Colonic mucosa (tissue), 4 donors: ENCODE measurements at regions not wholly inside any gene's neighbourhood (a gene's known extent, or its start where the extent isn't known, plus 50 kb on each side); places are given as distances from the start of the nearest gene placed in this dataset.

Experiments
- DNase-seq: peaks from one replicate; pipeline ENCODE4 v3.0.0-alpha.2; 2020
- H3K27ac ChIP-seq: fragments of 200-600 bp; one replicate; pipeline ENCODE4 v1.8.0; 2021
- H3K27me3 ChIP-seq: fragments of 200-600 bp; one replicate; pipeline ENCODE4 v1.8.0; 2021
- H3K36me3 ChIP-seq: fragments of 200-600 bp; one replicate; pipeline ENCODE4 v1.8.0; 2021
- H3K4me1 ChIP-seq: fragments of 200-600 bp; one replicate; pipeline ENCODE4 v1.8.0; 2021; ENCODE audit warnings: mild to moderate bottlenecking
- H3K4me3 ChIP-seq: fragments of 200-600 bp; one replicate; pipeline ENCODE4 v1.8.0; 2021
- H3K9ac ChIP-seq, 2 donors: one replicate each; pipeline ENCODE4 v1.7.0; 2013; ENCODE audit warnings: control low read depth in 2 of 2, low read depth in 2 of 2, low read length in 2 of 2
- H3K9me3 ChIP-seq: fragments of 200-600 bp; one replicate; pipeline ENCODE4 v1.8.0; 2021
- CTCF ChIP-seq: fragments of 200-600 bp; IDR thresholded peaks from one replicate; pipeline ENCODE4 v1.8.0; 2022; ENCODE audit warnings: antibody characterized with exemption, mild to moderate bottlenecking
- intact Hi-C: fragments of 100-400 bp; cut with DNase I; formaldehyde crosslinking; loops from one replicate; pipeline ENCODE4 v1.14.1; 2022
- donor health status: healthy.
- donor health status: DM: no; HTN: no; CAD: no.
- donor health status: DM: no; HTN: no; CAD: no.

GRCh38 chr5:167821151-167821550 is 470.3 kb upstream of the WWC1 start:
- intact Hi-C loops: no loop called here
- no peaks in the 10 kb centered on the region for H3K36me3 ChIP-seq
- no peak overlapping the region for H3K9ac ChIP-seq
- no peak for DNase-seq
- no peaks in the 10 kb centered on the region for H3K27me3 ChIP-seq
- TF ChIP-seq CTCF: no peak
- H3K9me3 ChIP-seq: no peaks in the 10 kb centered on the region
- no peak overlapping the region for H3K4me3 ChIP-seq
- no peaks in the 10 kb centered on the region for H3K4me1 ChIP-seq
- H3K27ac ChIP-seq: no peak overlapping the region

- Histone ChIP-seq H3K27me3 (no peaks in the 10 kb centered on the region), H3K36me3 (no peaks in the 10 kb centered on the region), H3K4me1 (no peaks in the 10 kb centered on the region), H3K27ac (no peak overlapping the region), H3K9me3 (no peaks in the 10 kb centered on the region), H3K4me3 (no peak overlapping the region), H3K9ac (no peak overlapping the region)
- TF ChIP-seq CTCF: no peak
- intact Hi-C loops: no loop called here
- no peak for DNase-seq
Observed at GRCh38 chr5:167821669-167822068, 469.8 kb upstream of the WWC1 start.

- no peak for TF ChIP-seq CTCF
- H3K9me3 ChIP-seq: no peaks in the 10 kb centered on the region
Observed at GRCh38 chr5:167822241-167822640, 469.2 kb upstream of the WWC1 start.

GRCh38 chr5:167823405-167823804 is 468.0 kb upstream of the WWC1 start:
- TF ChIP-seq CTCF: no peak
- Histone ChIP-seq H3K9me3 (no peaks in the 10 kb centered on the region), H3K4me1 (no peaks in the 10 kb centered on the region), H3K27me3 (no peaks in the 10 kb centered on the region), H3K36me3 (no peaks in the 10 kb centered on the region), H3K9ac (no peak overlapping the region), H3K27ac (no peak overlapping the region), H3K4me3 (no peak overlapping the region)
- intact Hi-C loops: no loop called here
- no peak for DNase-seq

More at GRCh38 chr5:167822241-167822640, 469.2 kb upstream of the WWC1 start:
- no peak overlapping the region for H3K27ac ChIP-seq
- H3K4me1 ChIP-seq: no peaks in the 10 kb centered on the region
- H3K4me3 ChIP-seq: no peak overlapping the region
- no peaks in the 10 kb centered on the region for H3K27me3 ChIP-seq
- H3K9ac ChIP-seq: no peak overlapping the region
- H3K36me3 ChIP-seq: no peaks in the 10 kb centered on the region
- DNase-seq: no peak
- intact Hi-C loops: no loop called here

GRCh38 chr5:167827766-167828165 is 463.7 kb upstream of the WWC1 start:
- Histone ChIP-seq H3K4me1 (no peaks in the 10 kb centered on the region), H3K27me3 (no peaks in the 10 kb centered on the region), H3K9me3 (no peaks in the 10 kb centered on the region), H3K9ac (no peak overlapping the region), H3K4me3 (no peak overlapping the region), H3K27ac (no peak overlapping the region), H3K36me3 (no peaks in the 10 kb centered on the region)
- TF ChIP-seq CTCF: no peak
- intact Hi-C loops: no loop called here
- DNase-seq: no peak
